ENCODE measurements at regions not wholly inside any gene's neighbourhood (a gene's known extent, or its start where the extent isn't known, plus 50 kb on each side); places are given as distances from the start of the nearest gene placed in this dataset.

GRCh38 chr2:226142463-226142862, 657.2 kb downstream of the IRS1 start:
- DNase-seq: no peak

- no peak for DNase-seq
Observed at GRCh38 chr2:226140594-226140993, 659.0 kb downstream of the IRS1 start.

GRCh38 chr2:226139759-226140158, 659.9 kb downstream of the IRS1 start:
- no peak for DNase-seq

GRCh38 chr2:226137201-226137811, 662.3 kb downstream of the IRS1 start:
- DNase-seq: no peak

- DNase-seq: no peak
Observed at GRCh38 chr2:226136739-226137138, 662.9 kb downstream of the IRS1 start.

- DNase-seq: no peak
Observed at GRCh38 chr2:226135861-226136548, 663.6 kb downstream of the IRS1 start.

GRCh38 chr2:226132323-226133215, 667.1 kb downstream of the IRS1 start:
- DNase-seq: no peak

GRCh38 chr2:226131299-226131784, 668.3 kb downstream of the IRS1 start:
- no peak for DNase-seq

- DNase-seq: no peak
Observed at GRCh38 chr2:226130192-226130591, 669.4 kb downstream of the IRS1 start.

GRCh38 chr2:226127682-226128081, 671.9 kb downstream of the IRS1 start:
- DNase-seq: no peak

- DNase-seq: no peak
Observed at GRCh38 chr2:226126104-226126503, 673.5 kb downstream of the IRS1 start.

- no peak for DNase-seq
Observed at GRCh38 chr2:226125176-226125883, 674.3 kb downstream of the IRS1 start.

- no peak for DNase-seq
Observed at GRCh38 chr2:226124548-226125011, 675.0 kb downstream of the IRS1 start.

GRCh38 chr2:226123300-226123699, 676.3 kb downstream of the IRS1 start:
- no peak for DNase-seq

GRCh38 chr2:226122041-226122440, 677.6 kb downstream of the IRS1 start:
- DNase-seq: no peak

- DNase-seq: no peak
Observed at GRCh38 chr2:226121046-226121738, 678.4 kb downstream of the IRS1 start.

GRCh38 chr2:226118471-226119429, 680.9 kb downstream of the IRS1 start:
- no peak for DNase-seq

- DNase-seq: no peak
Observed at GRCh38 chr2:226117510-226118065, 682.0 kb downstream of the IRS1 start.

GRCh38 chr2:226116346-226116745, 683.3 kb downstream of the IRS1 start:
- DNase-seq: no peak

- no peak for DNase-seq
Observed at GRCh38 chr2:226115832-226116200, 683.8 kb downstream of the IRS1 start.
